Thymus (tissue), 11 donors: ENCODE measurements at regions not wholly inside any gene's neighbourhood (a gene's known extent, or its start where the extent isn't known, plus 50 kb on each side); places are given as distances from the start of the nearest gene placed in this dataset.
A peak's percentile ranks its signal among the peaks of the same experiment; 100 is the strongest.

Experiments used
- DNase-seq, 9 donors: peaks; one replicate each; pipeline ENCODE4 v3.0.0-alpha.2; 2013; ENCODE audit warnings: low spot score in 9 of 9, low read depth in 6 of 9, missing footprints in 1 of 9
- H3K27ac ChIP-seq, 2 donors: one replicate each; pipeline ENCODE4 v1.5.1; 2013; ENCODE audit warnings: control low read depth in 1 of 2, low read depth in 1 of 2, low read length in 1 of 2, mild to moderate bottlenecking in 1 of 2, moderate library complexity in 1 of 2
- H3K27me3 ChIP-seq, 2 donors: one replicate each; pipeline ENCODE4 v1.5.1; 2013; ENCODE audit warnings: low read length in 1 of 2; ENCODE audit not compliant: control insufficient read depth in 2 of 2, insufficient read depth in 1 of 2
- H3K36me3 ChIP-seq, 2 donors: one replicate each; pipeline ENCODE4 v1.5.1; 2013; ENCODE audit warnings: low read length in 1 of 2, mild to moderate bottlenecking in 1 of 2, moderate library complexity in 1 of 2; ENCODE audit not compliant: control insufficient read depth in 2 of 2, insufficient read depth in 2 of 2
- H3K4me1 ChIP-seq, 2 donors: one replicate each; pipeline ENCODE4 v1.5.1; 2013; ENCODE audit warnings: low read length in 2 of 2; ENCODE audit not compliant: control insufficient read depth in 2 of 2, insufficient read depth in 2 of 2
- H3K4me3 ChIP-seq, 2 donors: one replicate each; pipeline ENCODE4 v1.5.1; 2013; ENCODE audit warnings: low read length in 2 of 2, control low read depth in 1 of 2, mild to moderate bottlenecking in 1 of 2
- H3K9me3 ChIP-seq, 2 donors: one replicate each; pipeline ENCODE4 v1.5.1; 2013; ENCODE audit warnings: low read length in 1 of 2, mild to moderate bottlenecking in 1 of 2; ENCODE audit not compliant: control insufficient read depth in 2 of 2, insufficient read depth in 1 of 2
- WGBS: extraction: QIAGEN DNeasy Blood & Tissue Kit; methylation state at CpG from one replicate; pipeline ENCODE4 v1.1.7; 2013; 5-methylcytosine and 5-hydroxymethylcytosine counted together
- donor health status: healthy.

- no peaks in the 10 kb centered on the region for H3K4me1 ChIP-seq
- 89% methylated on average over 2 of the region's 2 CpGs for WGBS
- H3K9me3 ChIP-seq = no peaks in the 10 kb centered on the region
- no peak overlapping the region for H3K27ac ChIP-seq
- H3K36me3 ChIP-seq = no peaks in the 10 kb centered on the region
- H3K4me3 ChIP-seq = no peak overlapping the region
- no peak for DNase-seq
- no peaks in the 10 kb centered on the region for H3K27me3 ChIP-seq
These were observed 300.5 kb upstream of the MME start for GRCh38 chr3:154779571-154779970.

GRCh38 chr3:154778057-154778456 lies 302.1 kb upstream of the MME start:
- no peaks in the 10 kb centered on the region for H3K36me3 ChIP-seq
- H3K4me3 ChIP-seq = no peak overlapping the region
- H3K27ac ChIP-seq = no peak overlapping the region
- no peaks in the 10 kb centered on the region for H3K27me3 ChIP-seq
- no peaks in the 10 kb centered on the region for H3K4me1 ChIP-seq
- H3K9me3 ChIP-seq = no peaks in the 10 kb centered on the region
- no peak for DNase-seq
- WGBS = 95% methylated on average over 1 of the region's 1 CpG

GRCh38 chr3:154776549-154777225 lies 303.4 kb upstream of the MME start:
- Histone ChIP-seq H3K27ac (no peak overlapping the region), H3K4me1 (no peaks in the 10 kb centered on the region), H3K4me3 (no peak overlapping the region), H3K36me3 (no peaks in the 10 kb centered on the region), H3K9me3 (no peaks in the 10 kb centered on the region), H3K27me3 (no peaks in the 10 kb centered on the region)
- DNase-seq = no peak
- 88% methylated on average over 5 of the region's 5 CpGs for WGBS

GRCh38 chr3:154775821-154776548 lies 304.1 kb upstream of the MME start:
- no peaks in the 10 kb centered on the region for H3K36me3 ChIP-seq
- H3K27me3 ChIP-seq = no peaks in the 10 kb centered on the region
- H3K4me1 ChIP-seq = no peaks in the 10 kb centered on the region
- H3K9me3 ChIP-seq = no peaks in the 10 kb centered on the region
- H3K4me3 ChIP-seq = no peak overlapping the region
- no peak overlapping the region for H3K27ac ChIP-seq
- DNase-seq = no peak
- WGBS = 92% methylated on average over 1 of the region's 1 CpG

- WGBS = 86% methylated on average over 5 of the region's 5 CpGs
- DNase-seq = peak in 2 of 9 donors; percentile 10 to 13
- H3K27me3 ChIP-seq = no peaks in the 10 kb centered on the region
- no peaks in the 10 kb centered on the region for H3K4me1 ChIP-seq
- H3K9me3 ChIP-seq = peaks cover 0 to 14% of the 10 kb centered on the region in 2 donors
- H3K4me3 ChIP-seq = no peak overlapping the region
- H3K36me3 ChIP-seq = no peaks in the 10 kb centered on the region
- no peak overlapping the region for H3K27ac ChIP-seq
These were observed 313.2 kb upstream of the MME start for GRCh38 chr3:154766765-154767503.

- no peak overlapping the region for H3K27ac ChIP-seq
- 91% methylated on average over 3 of the region's 3 CpGs for WGBS
- H3K36me3 ChIP-seq = no peaks in the 10 kb centered on the region
- H3K4me1 ChIP-seq = no peaks in the 10 kb centered on the region
- DNase-seq = no peak
- no peaks in the 10 kb centered on the region for H3K27me3 ChIP-seq
- H3K4me3 ChIP-seq = no peak overlapping the region
- H3K9me3 ChIP-seq = peaks cover 0 to 14% of the 10 kb centered on the region in 2 donors
These were observed 315.1 kb upstream of the MME start for GRCh38 chr3:154764856-154765640.

- Histone ChIP-seq H3K4me1 (no peaks in the 10 kb centered on the region), H3K27ac (no peak overlapping the region), H3K36me3 (no peaks in the 10 kb centered on the region), H3K4me3 (no peak overlapping the region), H3K27me3 (no peaks in the 10 kb centered on the region), H3K9me3 (peaks cover 0 to 14% of the 10 kb centered on the region in 2 donors)
- 95% methylated on average over 3 of the region's 3 CpGs for WGBS
- DNase-seq = no peak
These were observed 317.6 kb upstream of the MME start for GRCh38 chr3:154762486-154762885.

GRCh38 chr3:154759966-154760365 lies 320.2 kb upstream of the MME start:
- no peaks in the 10 kb centered on the region for H3K4me1 ChIP-seq
- H3K27ac ChIP-seq = no peak overlapping the region
- H3K4me3 ChIP-seq = no peak overlapping the region
- WGBS = 98% methylated on average over 3 of the region's 3 CpGs
- H3K9me3 ChIP-seq = no peaks in the 10 kb centered on the region
- H3K36me3 ChIP-seq = no peaks in the 10 kb centered on the region
- DNase-seq = no peak
- no peaks in the 10 kb centered on the region for H3K27me3 ChIP-seq
